Activated CD4-positive, alpha-beta T cell treated with anti-CD3 and anti-CD28 coated beads, Interleukin-2, amount 50 U/mL, for 1 hour (primary cell): ENCODE measurements at regions not wholly inside any gene's neighbourhood (a gene's known extent, or its start where the extent isn't known, plus 50 kb on each side); places are given as distances from the start of the nearest gene placed in this dataset.
"Not testable (repeated sequence)": the region's sequence is repeated elsewhere in the genome, so short reads cannot be mapped to it uniquely, and the experiment has no call there.

Experiments
- DNase-seq: peaks from one replicate; pipeline ENCODE4 v3.0.0-alpha.2; 2020

GRCh38 chr10:28393956-28394568, 91.2 kb upstream of the MPP7 start:
- DNase-seq = peak; percentile 60

GRCh38 chr10:28396331-28396730, 93.5 kb upstream of the MPP7 start:
- DNase-seq = no peak

- no peak for DNase-seq
These were observed 94.4 kb upstream of the MPP7 start for GRCh38 chr10:28397229-28397628.

GRCh38 chr10:28400176-28400575, 97.3 kb upstream of the MPP7 start:
- DNase-seq = no peak

- DNase-seq = no peak
These were observed 97.8 kb upstream of the MPP7 start for GRCh38 chr10:28400681-28401080.

- DNase-seq = not testable (repeated sequence)
These were observed 99.8 kb upstream of the MPP7 start for GRCh38 chr10:28402611-28403073.

- DNase-seq = no peak
These were observed 100.2 kb upstream of the MPP7 start for GRCh38 chr10:28403090-28403489.

- DNase-seq = no peak
These were observed 105.4 kb upstream of the MPP7 start for GRCh38 chr10:28408237-28408777.

- DNase-seq = no peak
These were observed 107.7 kb upstream of the MPP7 start for GRCh38 chr10:28410420-28411135.

- no peak for DNase-seq
These were observed 108.2 kb upstream of the MPP7 start for GRCh38 chr10:28411136-28411460.

- no peak for DNase-seq
These were observed 108.8 kb upstream of the MPP7 start for GRCh38 chr10:28411648-28412047.

GRCh38 chr10:28418069-28418468, 114.8 kb upstream of the WAC start:
- DNase-seq = no peak

GRCh38 chr10:28425422-28425821, 107.5 kb upstream of the WAC start:
- no peak for DNase-seq

GRCh38 chr10:28426392-28427159, 106.3 kb upstream of the WAC start:
- DNase-seq = no peak

- DNase-seq = no peak
These were observed 105.5 kb upstream of the WAC start for GRCh38 chr10:28427376-28427775.

- DNase-seq = no peak
These were observed 103.9 kb upstream of the WAC start for GRCh38 chr10:28429045-28429444.

GRCh38 chr10:28429573-28430216, 103.2 kb upstream of the WAC start:
- no peak for DNase-seq

GRCh38 chr10:28431139-28431538, 101.8 kb upstream of the WAC start:
- no peak for DNase-seq

- peak; percentile 2 for DNase-seq
These were observed 100.7 kb upstream of the WAC start for GRCh38 chr10:28432210-28432676.

GRCh38 chr10:28434063-28434462, 98.9 kb upstream of the WAC start:
- DNase-seq = no peak

GRCh38 chr10:28442403-28442802, 90.5 kb upstream of the WAC start:
- no peak for DNase-seq

- no peak for DNase-seq
These were observed 88.9 kb upstream of the WAC start for GRCh38 chr10:28444031-28444430.

- no peak for DNase-seq
These were observed 87.4 kb upstream of the WAC start for GRCh38 chr10:28445516-28445915.
